ENCODE measurements at regions not wholly inside any gene's neighbourhood (a gene's known extent, or its start where the extent isn't known, plus 50 kb on each side); places are given as distances from the start of the nearest gene placed in this dataset.

DNA sequence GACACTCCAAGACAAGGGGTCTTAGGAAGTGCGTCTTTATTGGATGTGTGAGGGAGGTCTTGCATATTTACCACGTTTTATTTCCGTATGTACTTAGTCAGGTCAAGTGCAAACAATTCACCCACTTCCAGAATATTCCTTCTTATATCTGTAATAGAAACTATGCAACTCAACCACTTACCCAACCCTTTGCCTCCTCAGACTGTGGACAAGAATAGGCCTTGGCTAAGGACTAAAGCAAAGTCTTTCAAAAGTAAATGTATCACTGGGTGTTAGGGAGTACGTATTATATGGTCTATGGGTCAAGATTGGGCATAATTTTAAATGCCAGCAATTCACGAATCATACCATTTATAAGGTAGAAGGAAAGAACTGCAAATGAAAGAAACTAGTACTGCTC is 484.8 kb downstream of the MBD2 start:
- no peaks in the 10 kb centered on the region for H3K79me2 ChIP-seq (ENCODE audit: insufficient read depth, low read depth, low read length)
- ChIA-PET POLR2A (no interaction called here), CTCF (ENCODE audit: unreplicated experiment) (no interaction called here)
- no peaks in the 10 kb centered on the region for H3K9me3 ChIP-seq (ENCODE audit: low read length)
- TF ChIP-seq, protein P1, sequence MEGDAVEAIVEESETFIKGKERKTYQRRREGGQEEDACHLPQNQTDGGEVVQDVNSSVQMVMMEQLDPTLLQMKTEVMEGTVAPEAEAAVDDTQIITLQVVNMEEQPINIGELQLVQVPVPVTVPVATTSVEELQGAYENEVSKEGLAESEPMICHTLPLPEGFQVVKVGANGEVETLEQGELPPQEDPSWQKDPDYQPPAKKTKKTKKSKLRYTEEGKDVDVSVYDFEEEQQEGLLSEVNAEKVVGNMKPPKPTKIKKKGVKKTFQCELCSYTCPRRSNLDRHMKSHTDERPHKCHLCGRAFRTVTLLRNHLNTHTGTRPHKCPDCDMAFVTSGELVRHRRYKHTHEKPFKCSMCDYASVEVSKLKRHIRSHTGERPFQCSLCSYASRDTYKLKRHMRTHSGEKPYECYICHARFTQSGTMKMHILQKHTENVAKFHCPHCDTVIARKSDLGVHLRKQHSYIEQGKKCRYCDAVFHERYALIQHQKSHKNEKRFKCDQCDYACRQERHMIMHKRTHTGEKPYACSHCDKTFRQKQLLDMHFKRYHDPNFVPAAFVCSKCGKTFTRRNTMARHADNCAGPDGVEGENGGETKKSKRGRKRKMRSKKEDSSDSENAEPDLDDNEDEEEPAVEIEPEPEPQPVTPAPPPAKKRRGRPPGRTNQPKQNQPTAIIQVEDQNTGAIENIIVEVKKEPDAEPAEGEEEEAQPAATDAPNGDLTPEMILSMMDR (conservative IDR thresholded peaks at IDR 0.05; ENCODE audit: low read length), result no peak
- TF ChIP-seq EZH2phosphoT487 (IDR thresholded peaks at IDR 0.05; ENCODE audit: borderline replicate concordance, low read depth, low read length), result no peak
- no TSS peak for BruUV-seq (replicated peaks)
- no peak overlapping the region for H3K4me3 ChIP-seq (ENCODE audit: low read depth, low read length, poor library complexity, severe bottlenecking)
- intact Hi-C loops (cut with micrococcal nuclease; ENCODE audit: unreplicated experiment), result no loop called here
- no peak for DNase-seq (ENCODE audit: low spot score)
- no peaks in the 10 kb centered on the region for H3K36me3 ChIP-seq (ENCODE audit: insufficient read depth, low read length)
- H2AFZ ChIP-seq (ENCODE audit: low read length), result no peak overlapping the region
- no peak overlapping the region for H3K4me2 ChIP-seq (ENCODE audit: low read length)
- no peaks in the 10 kb centered on the region for H3K9me2 ChIP-seq (ENCODE audit: insufficient read depth, low read length)
- no peak overlapping the region for H3K27ac ChIP-seq (ENCODE audit: low read depth, low read length, poor library complexity, severe bottlenecking)
- H3K4me1 ChIP-seq (ENCODE audit: insufficient read depth, low read length, poor library complexity, severe bottlenecking), result no peaks in the 10 kb centered on the region
- H4K20me1 ChIP-seq (ENCODE audit: insufficient read depth, low read length), result no peaks in the 10 kb centered on the region

DNA sequence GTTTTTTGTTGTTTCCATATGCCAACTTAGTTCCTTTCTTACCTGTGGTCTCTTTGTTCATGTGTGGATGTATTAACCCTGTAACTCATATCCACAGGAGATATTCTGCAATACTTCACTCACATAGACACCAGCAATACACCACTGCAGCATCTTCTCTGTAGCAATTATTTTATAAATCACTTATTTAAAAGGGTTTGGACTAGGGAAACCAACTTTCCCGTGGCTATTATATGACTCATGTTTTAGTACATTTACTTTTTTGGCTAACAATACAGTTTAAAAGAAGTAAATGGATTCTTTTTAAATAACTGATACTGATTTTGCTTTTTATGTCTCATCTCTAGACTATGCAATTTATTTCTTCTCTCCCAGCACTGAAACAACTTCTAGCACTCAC is 488.9 kb downstream of the MBD2 start:
- intact Hi-C loops (cut with micrococcal nuclease; ENCODE audit: unreplicated experiment), result no loop called here
- H3K4me3 ChIP-seq (ENCODE audit: low read depth, low read length, poor library complexity, severe bottlenecking), result no peak overlapping the region
- H3K4me1 ChIP-seq (ENCODE audit: insufficient read depth, low read length, poor library complexity, severe bottlenecking), result no peaks in the 10 kb centered on the region
- no peak for DNase-seq (ENCODE audit: low spot score)
- H3K9me2 ChIP-seq (ENCODE audit: insufficient read depth, low read length), result no peaks in the 10 kb centered on the region
- no peaks in the 10 kb centered on the region for H4K20me1 ChIP-seq (ENCODE audit: insufficient read depth, low read length)
- H3K9me3 ChIP-seq (ENCODE audit: low read length), result no peaks in the 10 kb centered on the region
- no peak overlapping the region for H3K4me2 ChIP-seq (ENCODE audit: low read length)
- no peaks in the 10 kb centered on the region for H3K79me2 ChIP-seq (ENCODE audit: insufficient read depth, low read depth, low read length)
- no peaks in the 10 kb centered on the region for H3K36me3 ChIP-seq (ENCODE audit: insufficient read depth, low read length)
- POLR2A ChIA-PET, result interaction anchor here (0.7 kb wide), 1 partner anchor 1523 kb away, joined by 3 read pairs; no protein-coding TSS in a partner anchor
- TF ChIP-seq, protein P1 (conservative IDR thresholded peaks at IDR 0.05; ENCODE audit: low read length), result no peak
- TF ChIP-seq EZH2phosphoT487 (IDR thresholded peaks at IDR 0.05; ENCODE audit: borderline replicate concordance, low read depth, low read length), result no peak
- no TSS peak for BruUV-seq (replicated peaks)
- H2AFZ ChIP-seq (ENCODE audit: low read length), result no peak overlapping the region
- CTCF ChIA-PET (ENCODE audit: unreplicated experiment), result no interaction called here
- H3K27ac ChIP-seq (ENCODE audit: low read depth, low read length, poor library complexity, severe bottlenecking), result no peak overlapping the region

DNA sequence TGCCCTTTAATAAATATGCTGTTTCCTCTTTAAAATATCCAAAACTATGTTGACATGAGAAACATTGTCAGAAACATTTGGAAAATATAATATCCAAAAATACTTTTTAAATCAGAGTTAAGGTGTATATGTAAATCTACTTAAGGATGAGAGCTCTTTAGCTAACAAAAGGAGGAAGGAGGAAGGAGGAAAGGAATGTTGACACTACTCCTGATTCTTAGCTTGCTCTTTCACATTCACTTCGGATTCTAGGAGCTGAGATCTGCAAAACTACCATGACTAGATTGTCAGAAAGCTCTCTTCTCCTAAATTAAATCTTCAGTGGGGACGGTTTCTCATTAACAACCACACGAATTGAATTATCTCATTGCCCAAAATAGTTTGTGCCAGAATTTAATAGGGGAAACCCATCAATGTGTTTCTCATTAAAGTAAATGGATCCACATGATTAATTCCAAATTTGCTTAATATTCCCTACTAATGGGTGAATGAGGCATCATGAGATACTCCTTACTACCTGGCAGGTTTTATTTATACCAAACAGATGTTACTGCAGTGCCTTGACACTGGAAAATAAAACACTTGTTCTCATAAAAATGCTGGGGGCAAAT is 509.1 kb downstream of the MBD2 start:
- no peaks in the 10 kb centered on the region for H3K9me2 ChIP-seq (ENCODE audit: insufficient read depth, low read length)
- DNase-seq (ENCODE audit: low spot score), result no peak
- TF ChIP-seq EZH2phosphoT487 (IDR thresholded peaks at IDR 0.05; ENCODE audit: borderline replicate concordance, low read depth, low read length), result no peak
- TF ChIP-seq, protein P1 (conservative IDR thresholded peaks at IDR 0.05; ENCODE audit: low read length), result no peak
- no TSS peak for BruUV-seq (replicated peaks)
- no peaks in the 10 kb centered on the region for H3K9me3 ChIP-seq (ENCODE audit: low read length)
- H2AFZ ChIP-seq (ENCODE audit: low read length), result no peak overlapping the region
- no peak overlapping the region for H3K4me2 ChIP-seq (ENCODE audit: low read length)
- ChIA-PET POLR2A (no interaction called here), CTCF (ENCODE audit: unreplicated experiment) (no interaction called here)
- H3K79me2 ChIP-seq (ENCODE audit: insufficient read depth, low read depth, low read length), result no peaks in the 10 kb centered on the region
- H3K27ac ChIP-seq (ENCODE audit: low read depth, low read length, poor library complexity, severe bottlenecking), result no peak overlapping the region
- intact Hi-C loops (cut with micrococcal nuclease; ENCODE audit: unreplicated experiment), result no loop called here
- H3K4me3 ChIP-seq (ENCODE audit: low read depth, low read length, poor library complexity, severe bottlenecking), result no peak overlapping the region
- H3K36me3 ChIP-seq (ENCODE audit: insufficient read depth, low read length), result no peaks in the 10 kb centered on the region
- no peaks in the 10 kb centered on the region for H4K20me1 ChIP-seq (ENCODE audit: insufficient read depth, low read length)
- H3K4me1 ChIP-seq (ENCODE audit: insufficient read depth, low read length, poor library complexity, severe bottlenecking), result no peaks in the 10 kb centered on the region
